Lower lobe of right lung (tissue), 2 donors: ENCODE measurements at regions not wholly inside any gene's neighbourhood (a gene's known extent, or its start where the extent isn't known, plus 50 kb on each side); places are given as distances from the start of the nearest gene placed in this dataset.

Experiments used
- ATAC-seq, 2 donors: fragments of 200-7000 bp; cut with Tn5 transposase; one replicate each; pipeline ENCODE4 v1.9.1; 2020 to 2022; ENCODE audit warnings: mild to moderate bottlenecking in 2 of 2, moderate library complexity in 2 of 2
- DNase-seq: peaks from one replicate; pipeline ENCODE4 v3.0.0-alpha.2; 2020
- H3K27ac ChIP-seq: fragments of 200-600 bp; one replicate; pipeline ENCODE4 v1.8.0; 2022
- H3K27me3 ChIP-seq: fragments of 200-600 bp; one replicate; pipeline ENCODE4 v1.8.0; 2022; ENCODE audit warnings: low read depth
- H3K36me3 ChIP-seq: fragments of 200-600 bp; one replicate; pipeline ENCODE4 v1.8.0; 2022; ENCODE audit warnings: mild to moderate bottlenecking
- H3K4me1 ChIP-seq: fragments of 200-600 bp; one replicate; pipeline ENCODE4 v1.8.0; 2022
- H3K4me3 ChIP-seq: fragments of 200-600 bp; one replicate; pipeline ENCODE4 v1.8.0; 2022; ENCODE audit warnings: mild to moderate bottlenecking
- H3K9me3 ChIP-seq: fragments of 200-600 bp; one replicate; pipeline ENCODE4 v1.8.0; 2022
- CTCF ChIP-seq: fragments of 200-600 bp; IDR thresholded peaks from one replicate; pipeline ENCODE4 v1.8.0; 2022; ENCODE audit warnings: antibody characterized with exemption, mild to moderate bottlenecking
- intact Hi-C: fragments of 100-400 bp; cut with DNase I; formaldehyde crosslinking; loops from one replicate; pipeline ENCODE4 v1.11.0; 2022
- donor health status: DM: no; HTN: yes; CAD: no; lungs with severe emphysema.

DNA sequence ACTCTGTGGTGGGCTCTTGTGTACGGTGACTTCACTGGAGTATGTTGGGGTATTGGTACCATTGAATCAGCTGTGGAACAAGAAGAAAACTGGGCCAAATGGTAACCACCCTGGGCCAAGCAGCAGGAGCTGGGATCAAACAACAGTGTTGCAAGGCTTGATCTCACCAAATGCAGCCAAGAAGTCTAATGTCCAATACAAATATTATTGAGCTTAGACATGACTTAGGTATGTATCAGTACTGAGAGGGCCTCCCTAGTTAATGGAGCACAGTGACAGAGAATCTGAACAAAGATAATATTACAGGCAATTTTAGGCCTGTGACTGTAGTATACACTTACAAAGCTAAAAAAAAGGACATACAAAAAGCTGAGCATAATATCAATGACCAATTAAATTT is 604.8 kb downstream of the PLA2G4A start:
- Histone ChIP-seq H3K36me3 (no peaks in the 10 kb centered on the region), H3K4me3 (no peak overlapping the region), H3K4me1 (no peaks in the 10 kb centered on the region), H3K27me3 (no peaks in the 10 kb centered on the region), H3K9me3 (no peaks in the 10 kb centered on the region), H3K27ac (no peak overlapping the region)
- intact Hi-C loops, result no loop called here
- no peak for DNase-seq
- ATAC-seq, result no peak
- no peak for TF ChIP-seq CTCF

GRCh38 chr1:187442603-187443002 is 613.9 kb downstream of the PLA2G4A start:
- no peak for TF ChIP-seq CTCF
- H3K4me1 ChIP-seq, result no peaks in the 10 kb centered on the region
- H3K27me3 ChIP-seq, result no peaks in the 10 kb centered on the region
- no peak for DNase-seq
- no peaks in the 10 kb centered on the region for H3K36me3 ChIP-seq
- no peak overlapping the region for H3K4me3 ChIP-seq
- intact Hi-C loops, result no loop called here
- H3K9me3 ChIP-seq, result no peaks in the 10 kb centered on the region
- ATAC-seq, result no peak
- H3K27ac ChIP-seq, result no peak overlapping the region

- no peak for TF ChIP-seq CTCF
- DNase-seq, result no peak
- H3K36me3 ChIP-seq, result no peaks in the 10 kb centered on the region
- H3K9me3 ChIP-seq, result no peaks in the 10 kb centered on the region
- no peaks in the 10 kb centered on the region for H3K27me3 ChIP-seq
- intact Hi-C loops, result no loop called here
- H3K27ac ChIP-seq, result no peak overlapping the region
- H3K4me1 ChIP-seq, result no peaks in the 10 kb centered on the region
- no peak overlapping the region for H3K4me3 ChIP-seq
- no peak for ATAC-seq
Measured at GRCh38 chr1:187443939-187444338, 615.2 kb downstream of the PLA2G4A start.

GRCh38 chr1:187445066-187445465 is 616.3 kb downstream of the PLA2G4A start:
- no peaks in the 10 kb centered on the region for H3K36me3 ChIP-seq
- no peaks in the 10 kb centered on the region for H3K4me1 ChIP-seq
- H3K27me3 ChIP-seq, result no peaks in the 10 kb centered on the region
- intact Hi-C loops, result no loop called here
- no peak for TF ChIP-seq CTCF
- no peak overlapping the region for H3K27ac ChIP-seq
- no peaks in the 10 kb centered on the region for H3K9me3 ChIP-seq
- H3K4me3 ChIP-seq, result no peak overlapping the region
- DNase-seq (no peak), ATAC-seq (no peak)

DNA sequence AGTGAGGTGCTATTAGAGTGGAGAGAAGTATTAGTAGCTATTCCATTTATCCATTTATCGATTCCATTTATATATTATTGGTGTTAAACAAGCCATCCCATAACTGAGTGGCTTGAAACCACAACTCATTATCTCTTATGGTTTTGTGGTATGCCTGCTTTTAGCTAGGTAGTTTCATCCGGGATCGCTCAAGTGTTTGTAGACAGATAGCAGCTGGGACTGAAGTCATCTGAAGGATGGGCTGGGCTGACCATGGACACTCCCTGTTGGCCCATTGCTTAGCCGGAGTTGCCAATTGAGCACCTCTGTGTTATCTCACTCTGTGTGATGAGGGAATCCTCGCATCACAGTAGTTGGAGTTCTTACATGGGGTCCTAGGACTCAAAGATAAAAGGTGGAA is 622.5 kb downstream of the PLA2G4A start:
- H3K27ac ChIP-seq, result no peak overlapping the region
- no peak for TF ChIP-seq CTCF
- no peaks in the 10 kb centered on the region for H3K4me1 ChIP-seq
- intact Hi-C loops, result no loop called here
- no peaks in the 10 kb centered on the region for H3K27me3 ChIP-seq
- H3K4me3 ChIP-seq, result no peak overlapping the region
- no peaks in the 10 kb centered on the region for H3K36me3 ChIP-seq
- no peaks in the 10 kb centered on the region for H3K9me3 ChIP-seq
- DNase-seq (no peak), ATAC-seq (no peak)

DNA sequence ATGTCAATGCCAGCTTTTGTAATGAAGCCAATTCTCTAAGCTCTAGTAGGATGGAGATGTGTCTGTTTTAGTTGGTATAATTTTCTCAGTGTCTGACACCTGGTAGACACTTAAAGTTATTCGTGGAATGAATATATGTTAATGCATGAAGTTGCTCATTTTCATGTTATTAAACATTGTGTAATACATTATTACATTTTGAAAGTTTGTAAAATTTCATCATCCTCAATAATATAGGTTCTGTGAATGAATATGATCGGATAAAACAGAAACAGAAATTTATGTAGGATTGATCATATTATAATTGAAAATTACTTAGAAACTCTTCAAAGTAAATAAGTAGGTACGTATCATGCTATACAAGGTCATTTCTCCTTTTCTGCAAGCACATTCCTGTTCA is 625.3 kb downstream of the PLA2G4A start:
- no peaks in the 10 kb centered on the region for H3K27me3 ChIP-seq
- H3K4me3 ChIP-seq, result no peak overlapping the region
- H3K4me1 ChIP-seq, result no peaks in the 10 kb centered on the region
- ATAC-seq (no peak), DNase-seq (no peak)
- no peak for TF ChIP-seq CTCF
- no peaks in the 10 kb centered on the region for H3K9me3 ChIP-seq
- H3K27ac ChIP-seq, result no peak overlapping the region
- intact Hi-C loops, result no loop called here
- no peaks in the 10 kb centered on the region for H3K36me3 ChIP-seq
